CD8-positive, alpha-beta memory T cell (primary cell): ENCODE measurements at regions not wholly inside any gene's neighbourhood (a gene's known extent, or its start where the extent isn't known, plus 50 kb on each side); places are given as distances from the start of the nearest gene placed in this dataset.

Source experiments
- CTCF ChIA-PET: fragments of 350-600 bp; sonication (Branson Sonifier 250); formaldehyde crosslinking; loops from one replicate; lab custom pipeline; 2021; ENCODE audit warnings: antibody characterized with exemption; lab: Charles Lee
- POLR2A ChIA-PET: fragments of 350-600 bp; sonication (Branson Sonifier 250); formaldehyde crosslinking; loops from one replicate; lab custom pipeline; 2021; ENCODE audit warnings: antibody characterized with exemption; lab: Charles Lee
- DNase-seq, 5 donors: peaks; one replicate each; pipeline versions ENCODE4 v3.0.0 to v3.0.0-alpha.2; 2020 to 2022; ENCODE audit warnings: mixed read lengths in 1 of 5
- H3K27ac ChIP-seq: one replicate; pipeline ENCODE4 v1.7.0; 2013; ENCODE audit warnings: low read depth, mild to moderate bottlenecking, low read length, moderate library complexity
- H3K27me3 ChIP-seq: 2 replicates; pipeline ENCODE4 v1.7.0; 2013; ENCODE audit warnings: low read length, mild to moderate bottlenecking; ENCODE audit not compliant: insufficient read depth, poor library complexity, severe bottlenecking
- H3K36me3 ChIP-seq: 2 replicates; pipeline ENCODE4 v1.7.0; 2013; ENCODE audit warnings: mild to moderate bottlenecking, low read length, moderate library complexity; ENCODE audit not compliant: insufficient read depth
- H3K4me1 ChIP-seq: 2 replicates; pipeline ENCODE4 v1.7.0; 2013; ENCODE audit warnings: mild to moderate bottlenecking, low read length, moderate library complexity; ENCODE audit not compliant: insufficient read depth
- H3K4me3 ChIP-seq: 2 replicates; pipeline ENCODE4 v1.7.0; 2013; ENCODE audit warnings: mild to moderate bottlenecking, low read length
- H3K9me3 ChIP-seq: 2 replicates; pipeline ENCODE4 v1.7.0; 2013; ENCODE audit warnings: mild to moderate bottlenecking, low read length
- H3K27ac Mint-ChIP-seq, 8 donors: one replicate each; pipeline ENCODE4 v1.8.0; 2020 to 2021; ENCODE audit warnings: mixed read lengths in 8 of 8, mild to moderate bottlenecking in 6 of 8, inconsistent platforms in 3 of 8, moderate library complexity in 3 of 8
- H3K27me3 Mint-ChIP-seq, 2 donors: one replicate each; pipeline ENCODE4 v1.8.0; 2020 to 2021; ENCODE audit warnings: mixed read lengths in 2 of 2, mild to moderate bottlenecking in 1 of 2, moderate library complexity in 1 of 2
- H3K36me3 Mint-ChIP-seq, 3 donors: one replicate each; pipeline ENCODE4 v1.8.0; 2020 to 2021; ENCODE audit warnings: mixed read lengths in 3 of 3, inconsistent platforms in 1 of 3, mild to moderate bottlenecking in 1 of 3
- H3K4me1 Mint-ChIP-seq, 3 donors: one replicate each; pipeline ENCODE4 v1.8.0; 2020 to 2021; ENCODE audit warnings: mixed read lengths in 3 of 3, inconsistent platforms in 1 of 3, mild to moderate bottlenecking in 1 of 3
- H3K4me3 Mint-ChIP-seq, 7 donors: one replicate each; pipeline ENCODE4 v1.8.0; 2020 to 2021; ENCODE audit warnings: mixed read lengths in 7 of 7, mild to moderate bottlenecking in 6 of 7, moderate library complexity in 4 of 7, inconsistent platforms in 2 of 7
- H3K9me3 Mint-ChIP-seq, 5 donors: one replicate each; pipeline ENCODE4 v1.8.0; 2020 to 2022; ENCODE audit warnings: mixed read lengths in 5 of 5, mild to moderate bottlenecking in 3 of 5, moderate library complexity in 2 of 5, inconsistent platforms in 1 of 5

- Mint-ChIP-seq H3K36me3 (no peaks in the 10 kb centered on the region), H3K4me1 (no peaks in the 10 kb centered on the region), H3K9me3 (peaks cover 0 to 5% (median 1%) of the 10 kb centered on the region in 5 donors), H3K27ac (no peak overlapping the region), H3K27me3 (peaks cover 0 to 1% of the 10 kb centered on the region in 2 donors), H3K4me3 (no peak overlapping the region)
- H3K27me3 ChIP-seq = no peaks in the 10 kb centered on the region
- no peak for DNase-seq
- H3K4me1 ChIP-seq = no peaks in the 10 kb centered on the region
- no peak overlapping the region for H3K4me3 ChIP-seq
- H3K9me3 ChIP-seq = no peaks in the 10 kb centered on the region
- CTCF ChIA-PET = no interaction called here
- H3K27ac ChIP-seq = no peak overlapping the region
- no peaks in the 10 kb centered on the region for H3K36me3 ChIP-seq
- POLR2A ChIA-PET = no interaction called here
These were observed 100.0 kb upstream of the DTNA start for GRCh38 chr18:34609986-34610648.

- H3K4me3 Mint-ChIP-seq = no peak overlapping the region
These were observed 98.2 kb upstream of the DTNA start for GRCh38 chr18:34611904-34612303.

GRCh38 chr18:34620258-34620861, 89.7 kb upstream of the DTNA start:
- Histone ChIP-seq H3K4me3 (no peak overlapping the region), H3K9me3 (no peaks in the 10 kb centered on the region), H3K27me3 (no peaks in the 10 kb centered on the region), H3K4me1 (no peaks in the 10 kb centered on the region), H3K27ac (no peak overlapping the region), H3K36me3 (no peaks in the 10 kb centered on the region)
- DNase-seq = no peak
- Mint-ChIP-seq H3K4me3 (no peak overlapping the region), H3K27me3 (no peaks in the 10 kb centered on the region), H3K4me1 (no peaks in the 10 kb centered on the region), H3K36me3 (no peaks in the 10 kb centered on the region), H3K9me3 (peaks cover 2 to 14% (median 7%) of the 10 kb centered on the region in 5 donors), H3K27ac (no peak overlapping the region)
- POLR2A ChIA-PET = no interaction called here
- CTCF ChIA-PET = no interaction called here

More at GRCh38 chr18:34611904-34612303, 98.2 kb upstream of the DTNA start:
- no peak overlapping the region for H3K27ac Mint-ChIP-seq
- Histone ChIP-seq H3K27ac (no peak overlapping the region), H3K9me3 (no peaks in the 10 kb centered on the region), H3K27me3 (no peaks in the 10 kb centered on the region), H3K4me1 (no peaks in the 10 kb centered on the region), H3K4me3 (no peak overlapping the region), H3K36me3 (no peaks in the 10 kb centered on the region)
- H3K9me3 Mint-ChIP-seq = peaks cover 3 to 15% (median 7%) of the 10 kb centered on the region in 5 donors
- ChIA-PET CTCF (no interaction called here), POLR2A (no interaction called here)
- H3K27me3 Mint-ChIP-seq = peaks cover 0 to 3% of the 10 kb centered on the region in 2 donors
- no peaks in the 10 kb centered on the region for H3K36me3 Mint-ChIP-seq
- DNase-seq = no peak
- no peaks in the 10 kb centered on the region for H3K4me1 Mint-ChIP-seq

- ChIA-PET POLR2A (no interaction called here), CTCF (no interaction called here)
- DNase-seq = no peak
- Mint-ChIP-seq H3K4me3 (no peak overlapping the region), H3K4me1 (no peaks in the 10 kb centered on the region), H3K9me3 (peaks cover 0 to 4% (median 2%) of the 10 kb centered on the region in 5 donors), H3K27ac (no peak overlapping the region), H3K27me3 (no peaks in the 10 kb centered on the region), H3K36me3 (no peaks in the 10 kb centered on the region)
- no peak overlapping the region for H3K4me3 ChIP-seq
- H3K9me3 ChIP-seq = no peaks in the 10 kb centered on the region
- no peak overlapping the region for H3K27ac ChIP-seq
- no peaks in the 10 kb centered on the region for H3K27me3 ChIP-seq
- H3K36me3 ChIP-seq = no peaks in the 10 kb centered on the region
- no peaks in the 10 kb centered on the region for H3K4me1 ChIP-seq
These were observed 86.5 kb upstream of the DTNA start for GRCh38 chr18:34623557-34623956.

- Histone ChIP-seq H3K4me1 (no peaks in the 10 kb centered on the region), H3K27me3 (no peaks in the 10 kb centered on the region), H3K4me3 (no peak overlapping the region), H3K9me3 (no peaks in the 10 kb centered on the region), H3K27ac (no peak overlapping the region), H3K36me3 (no peaks in the 10 kb centered on the region)
- no peak for DNase-seq
- ChIA-PET CTCF (no interaction called here), POLR2A (no interaction called here)
- Mint-ChIP-seq H3K27me3 (no peaks in the 10 kb centered on the region), H3K27ac (no peak overlapping the region), H3K36me3 (no peaks in the 10 kb centered on the region), H3K4me1 (no peaks in the 10 kb centered on the region), H3K9me3 (peaks cover 0 to 4% (median 2%) of the 10 kb centered on the region in 5 donors), H3K4me3 (no peak overlapping the region)
These were observed 85.5 kb upstream of the DTNA start for GRCh38 chr18:34624551-34624950.

- CTCF ChIA-PET = no interaction called here
- POLR2A ChIA-PET = no interaction called here
- no peak overlapping the region for H3K4me3 ChIP-seq
- Mint-ChIP-seq H3K27ac (no peak overlapping the region), H3K27me3 (no peaks in the 10 kb centered on the region), H3K4me3 (no peak overlapping the region), H3K9me3 (peaks cover 0 to 2% (median 0%) of the 10 kb centered on the region in 5 donors), H3K4me1 (no peaks in the 10 kb centered on the region), H3K36me3 (no peaks in the 10 kb centered on the region)
- no peak overlapping the region for H3K27ac ChIP-seq
- H3K9me3 ChIP-seq = no peaks in the 10 kb centered on the region
- no peaks in the 10 kb centered on the region for H3K36me3 ChIP-seq
- H3K4me1 ChIP-seq = no peaks in the 10 kb centered on the region
- no peak for DNase-seq
- no peaks in the 10 kb centered on the region for H3K27me3 ChIP-seq
These were observed 83.5 kb upstream of the DTNA start for GRCh38 chr18:34626404-34627136.

GRCh38 chr18:34627137-34627920, 82.8 kb upstream of the DTNA start:
- DNase-seq = no peak
- H3K27me3 Mint-ChIP-seq = no peaks in the 10 kb centered on the region
- Histone ChIP-seq H3K4me3 (no peak overlapping the region), H3K9me3 (no peaks in the 10 kb centered on the region), H3K36me3 (no peaks in the 10 kb centered on the region), H3K27me3 (no peaks in the 10 kb centered on the region), H3K4me1 (no peaks in the 10 kb centered on the region), H3K27ac (no peak overlapping the region)
- H3K9me3 Mint-ChIP-seq = peaks cover 0 to 2% (median 0%) of the 10 kb centered on the region in 5 donors
- ChIA-PET POLR2A (no interaction called here), CTCF (no interaction called here)
- H3K36me3 Mint-ChIP-seq = no peaks in the 10 kb centered on the region
- peak overlapping the region in 1 of 8 donors; percentile 26 for H3K27ac Mint-ChIP-seq
- no peak overlapping the region for H3K4me3 Mint-ChIP-seq
- no peaks in the 10 kb centered on the region for H3K4me1 Mint-ChIP-seq
